ENCODE measurements at regions not wholly inside any gene's neighbourhood (a gene's known extent, or its start where the extent isn't known, plus 50 kb on each side); places are given as distances from the start of the nearest gene placed in this dataset.

GRCh38 chr1:211198111-211198510 lies 61.1 kb upstream of the RCOR3 start:
- Histone ChIP-seq H3K4ac (replicated peaks; ENCODE audit: insufficient read length, low read depth, low read length) (no peak overlapping the region), H3K56ac (replicated peaks; ENCODE audit: insufficient read length, low read depth, low read length) (no peak overlapping the region), H2AK5ac (ENCODE audit: low read depth, low read length) (no peak overlapping the region), H3K79me2 (ENCODE audit: control insufficient read depth in 1 of 2, insufficient read depth in 2 of 2, low read length in 2 of 2) (no peaks in the 10 kb centered on the region), H3K9me3 (ENCODE audit: insufficient read depth in 2 of 2, low read depth in 1 of 2, low read length in 1 of 2) (peaks cover 0 to 5% of the 10 kb centered on the region in 2 experiments; a peak in 2 of 4 replicates), H3K14ac (ENCODE audit: insufficient read length) (no peak overlapping the region), H3K4me1 (replicated peaks in 1 of 4; ENCODE audit: control insufficient read depth in 3 of 4, insufficient read depth in 4 of 4, low read length in 3 of 4) (no peaks in the 10 kb centered on the region), H2BK20ac (ENCODE audit: low read length) (no peak overlapping the region), H3K79me1 (ENCODE audit: low read depth, low read length) (no peaks in the 10 kb centered on the region), H3K27ac (ENCODE audit: low read depth, low read length) (no peak overlapping the region), H4K91ac (replicated peaks; ENCODE audit: insufficient read length, low read length) (no peak overlapping the region), H2AFZ (ENCODE audit: low read length) (no peak overlapping the region), H2BK15ac (ENCODE audit: low read length) (no peak overlapping the region), H2BK120ac (replicated peaks; ENCODE audit: low read depth, low read length) (no peak overlapping the region), H3K36me3 (ENCODE audit: control insufficient read depth in 2 of 4, insufficient read depth in 4 of 4, low read length in 3 of 4) (no peaks in the 10 kb centered on the region), H2BK12ac (ENCODE audit: low read depth, low read length) (no peak overlapping the region), H4K8ac (ENCODE audit: extremely low read depth, insufficient read depth, low read length) (no peak overlapping the region), H3K27me3 (replicated peaks in 1 of 4; ENCODE audit: control insufficient read depth in 3 of 4, extremely low read depth in 1 of 4, insufficient read depth in 3 of 4, low read length in 3 of 4) (no peaks in the 10 kb centered on the region), H4K5ac (ENCODE audit: insufficient read length, low read depth, low read length) (no peak overlapping the region), H3K18ac (ENCODE audit: extremely low read depth, low read length) (no peak overlapping the region), H3K23ac (ENCODE audit: insufficient read length) (no peak overlapping the region), H3K23me2 (ENCODE audit: low read depth, low read length) (no peaks in the 10 kb centered on the region), H4K20me1 (replicated peaks in 1 of 2; ENCODE audit: control insufficient read depth in 1 of 2, insufficient read depth in 2 of 2, low read length in 2 of 2) (no peaks in the 10 kb centered on the region), H3K4me2 (ENCODE audit: insufficient read depth in 1 of 2, low read depth in 2 of 2, low read length in 2 of 2) (no peak overlapping the region), H2BK5ac (ENCODE audit: low read depth, low read length) (no peak overlapping the region), H3K9ac (replicated peaks in 1 of 4; ENCODE audit: extremely low read depth in 1 of 4, low read depth in 3 of 4, low read length in 3 of 4) (no peak overlapping the region), H3K4me3 (ENCODE audit: extremely low read depth in 1 of 4, insufficient read depth in 2 of 4, low read depth in 3 of 4, low read length in 4 of 4) (no peak overlapping the region)
- 87% methylated on average over 4 of the region's 4 CpGs; no CpG with 5 or more reads in 1 of the 2 experiments for WGBS, 2 experiments (ENCODE audit: extremely low coverage in 1 of 2, insufficient coverage in 1 of 2, insufficient read length in 1 of 2, insufficient replicate concordance in 2 of 2, low coverage in 1 of 2, low lambda C conversion rate in 2 of 2, missing lambda C conversion rate in 1 of 2)
- no peak for DNase-seq (ENCODE audit: low read depth in 1 of 2, low spot score in 2 of 2)
- FAIRE-seq = no peak
- ChIA-PET POLR2A (ENCODE audit: partially characterized antibody) (no interaction called here), CTCF (ENCODE audit: partially characterized antibody) (no interaction called here)
- no peak for TF ChIP-seq BACH1 (IDR thresholded peaks at IDR 0.05; ENCODE audit: low read length)
- no peak for TF ChIP-seq TBP (IDR thresholded peaks at IDR 0.05; ENCODE audit: low read depth, low read length)
- TF ChIP-seq MAFK (IDR thresholded peaks at IDR 0.05; ENCODE audit: low read depth, low read length) = no peak
- no peak for TF ChIP-seq CTCF (IDR thresholded peaks at IDR 0.05; ENCODE audit: control extremely low read depth in 1 of 3, insufficient read depth in 1 of 3, low read depth in 1 of 3, low read length in 3 of 3)
- TF ChIP-seq CEBPB (IDR thresholded peaks at IDR 0.05; ENCODE audit: low read depth, low read length) = no peak
- no peak for TF ChIP-seq SIX5 (IDR thresholded peaks at IDR 0.05; ENCODE audit: low read depth, low read length)
- TF ChIP-seq RNF2 (IDR thresholded peaks at IDR 0.05; ENCODE audit: borderline replicate concordance, low read depth, low read length, missing control alignments, poor library complexity, severe bottlenecking) = no peak
- no peak for TF ChIP-seq NRF1 (IDR thresholded peaks at IDR 0.05; ENCODE audit: low read depth, low read length)
- no peak for TF ChIP-seq JUN (IDR thresholded peaks at IDR 0.05; ENCODE audit: low read depth, low read length)
- no peak for TF ChIP-seq NANOG (IDR thresholded peaks at IDR 0.05; ENCODE audit: insufficient read depth, low read depth, low read length, poor library complexity, severe bottlenecking)
- no peak for TF ChIP-seq CBX8 (IDR thresholded peaks at IDR 0.05; ENCODE audit: borderline replicate concordance, low read depth, low read length)
- no peak for TF ChIP-seq FOSL1 (IDR thresholded peaks at IDR 0.05; ENCODE audit: insufficient read depth, low read depth, low read length)
- TF ChIP-seq BCL11A (IDR thresholded peaks at IDR 0.05; ENCODE audit: low read depth in 2 of 2, low read length in 2 of 2) = no peak

Measured in H1 (cell line).